ENCODE measurements at regions not wholly inside any gene's neighbourhood (a gene's known extent, or its start where the extent isn't known, plus 50 kb on each side); places are given as distances from the start of the nearest gene placed in this dataset.

DNA sequence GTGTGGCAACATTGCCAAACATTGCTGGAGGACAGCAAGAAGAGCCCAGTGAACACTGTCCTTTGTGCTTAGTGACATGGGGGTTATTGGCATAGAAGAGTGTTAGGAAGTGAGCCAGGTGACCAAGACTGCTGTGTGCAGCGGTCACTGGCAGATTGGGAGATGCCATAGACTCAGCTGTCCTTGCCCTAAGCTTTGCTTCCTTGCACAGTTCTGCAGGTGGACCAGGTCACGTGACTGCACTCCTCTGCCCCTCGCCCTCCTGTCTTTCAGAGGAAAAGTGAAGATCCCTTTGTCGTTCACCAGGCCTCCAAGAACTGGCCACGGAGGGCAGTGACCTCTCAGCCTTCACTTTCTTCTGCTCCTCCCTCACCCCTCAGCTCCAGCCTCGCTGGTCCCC is 215.6 kb upstream of the SMIM21 start:
- no peak for DNase-seq
- no peaks in the 10 kb centered on the region for H3K27me3 ChIP-seq (ENCODE audit: control insufficient read depth, insufficient read depth, low read length, poor library complexity, severe bottlenecking)
- H3K9me3 ChIP-seq (ENCODE audit: control insufficient read depth, low read length), result no peaks in the 10 kb centered on the region
- no peaks in the 10 kb centered on the region for H3K36me3 Mint-ChIP-seq (ENCODE audit: low read depth)
- H3K9me3 Mint-ChIP-seq, result peaks cover 2% of the 10 kb centered on the region
- TF ChIP-seq, protein P1, sequence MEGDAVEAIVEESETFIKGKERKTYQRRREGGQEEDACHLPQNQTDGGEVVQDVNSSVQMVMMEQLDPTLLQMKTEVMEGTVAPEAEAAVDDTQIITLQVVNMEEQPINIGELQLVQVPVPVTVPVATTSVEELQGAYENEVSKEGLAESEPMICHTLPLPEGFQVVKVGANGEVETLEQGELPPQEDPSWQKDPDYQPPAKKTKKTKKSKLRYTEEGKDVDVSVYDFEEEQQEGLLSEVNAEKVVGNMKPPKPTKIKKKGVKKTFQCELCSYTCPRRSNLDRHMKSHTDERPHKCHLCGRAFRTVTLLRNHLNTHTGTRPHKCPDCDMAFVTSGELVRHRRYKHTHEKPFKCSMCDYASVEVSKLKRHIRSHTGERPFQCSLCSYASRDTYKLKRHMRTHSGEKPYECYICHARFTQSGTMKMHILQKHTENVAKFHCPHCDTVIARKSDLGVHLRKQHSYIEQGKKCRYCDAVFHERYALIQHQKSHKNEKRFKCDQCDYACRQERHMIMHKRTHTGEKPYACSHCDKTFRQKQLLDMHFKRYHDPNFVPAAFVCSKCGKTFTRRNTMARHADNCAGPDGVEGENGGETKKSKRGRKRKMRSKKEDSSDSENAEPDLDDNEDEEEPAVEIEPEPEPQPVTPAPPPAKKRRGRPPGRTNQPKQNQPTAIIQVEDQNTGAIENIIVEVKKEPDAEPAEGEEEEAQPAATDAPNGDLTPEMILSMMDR (conservative IDR thresholded peaks at IDR 0.05), result no peak
- H3K27me3 Mint-ChIP-seq (ENCODE audit: insufficient read depth), result peaks cover 21% of the 10 kb centered on the region
- no peak overlapping the region for H3K9ac ChIP-seq (ENCODE audit: extremely low read depth, low read length, poor library complexity, severe bottlenecking)
- no peak overlapping the region for H3K27ac Mint-ChIP-seq
- no peak overlapping the region for H3K4me3 ChIP-seq (ENCODE audit: low read length)
- no peak overlapping the region for H3K4me3 Mint-ChIP-seq
- no peaks in the 10 kb centered on the region for H3K36me3 ChIP-seq (ENCODE audit: control insufficient read depth, insufficient read depth, low read length)
- peaks cover 18% of the 10 kb centered on the region for H3K4me1 Mint-ChIP-seq
- H3K27ac ChIP-seq (ENCODE audit: low read depth, low read length), result no peak overlapping the region
- 87 to 95% methylated on average over 6 of the region's 6 CpGs for WGBS, 2 experiments (ENCODE audit: insufficient coverage in 1 of 2, insufficient read length in 1 of 2)
- H3K4me1 ChIP-seq (ENCODE audit: control insufficient read depth, insufficient read depth, low read length), result no peaks in the 10 kb centered on the region

- no peak overlapping the region for H3K4me3 ChIP-seq (ENCODE audit: low read length)
- Mint-ChIP-seq H3K9me3 (no peaks in the 10 kb centered on the region), H3K27me3 (ENCODE audit: insufficient read depth) (peaks cover 36% of the 10 kb centered on the region), H3K4me1 (peaks cover 19% of the 10 kb centered on the region), H3K4me3 (no peak overlapping the region), H3K27ac (no peak overlapping the region), H3K36me3 (ENCODE audit: low read depth) (no peaks in the 10 kb centered on the region)
- TF ChIP-seq, protein P1 (conservative IDR thresholded peaks at IDR 0.05), result no peak
- no peaks in the 10 kb centered on the region for H3K4me1 ChIP-seq (ENCODE audit: control insufficient read depth, insufficient read depth, low read length)
- WGBS, 2 experiments (ENCODE audit: insufficient coverage in 1 of 2, insufficient read length in 1 of 2), result 93% methylated on average over 2 to 8 of the region's 8 CpGs
- DNase-seq, result no peak
- no peaks in the 10 kb centered on the region for H3K9me3 ChIP-seq (ENCODE audit: control insufficient read depth, low read length)
- H3K27me3 ChIP-seq (ENCODE audit: control insufficient read depth, insufficient read depth, low read length, poor library complexity, severe bottlenecking), result no peaks in the 10 kb centered on the region
- H3K36me3 ChIP-seq (ENCODE audit: control insufficient read depth, insufficient read depth, low read length), result no peaks in the 10 kb centered on the region
- H3K9ac ChIP-seq (ENCODE audit: extremely low read depth, low read length, poor library complexity, severe bottlenecking), result no peak overlapping the region
- H3K27ac ChIP-seq (ENCODE audit: low read depth, low read length), result no peak overlapping the region
Measured at GRCh38 chr18:75639472-75639831, 211.9 kb upstream of the SMIM21 start.

DNA sequence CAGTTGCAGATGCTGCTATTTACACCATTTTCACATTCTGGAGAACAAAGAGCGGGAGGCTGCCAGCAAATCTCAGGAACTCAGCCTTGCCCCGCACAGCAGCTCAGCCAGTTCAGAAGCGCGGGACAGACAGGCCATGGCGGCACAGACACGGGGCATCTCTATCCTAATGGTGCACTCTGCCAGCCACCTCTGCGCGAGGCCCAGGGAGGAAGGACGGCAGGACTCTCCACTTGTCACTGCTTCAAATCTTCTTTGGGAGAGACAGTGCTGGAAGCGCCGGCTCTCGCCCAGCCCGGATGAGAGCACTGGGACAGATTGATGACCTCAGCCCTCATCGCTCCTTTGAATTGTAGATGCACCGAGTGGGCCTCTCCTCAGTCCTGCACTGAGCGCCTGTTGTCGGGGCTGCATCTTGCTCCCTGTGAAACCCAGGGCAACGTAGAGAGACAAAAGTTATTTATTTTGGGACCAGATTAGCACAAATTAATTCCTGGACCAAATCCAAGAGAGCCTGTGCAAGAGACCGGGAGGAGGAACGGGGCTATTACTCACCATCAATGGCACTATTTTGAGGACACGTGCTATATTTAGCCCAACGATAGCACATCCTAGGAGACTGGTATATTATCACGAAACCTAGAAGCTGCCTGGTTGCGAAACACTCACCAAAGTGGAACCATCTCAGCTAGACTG is 211.4 kb upstream of the SMIM21 start:
- peak overlapping the region; percentile 95 for H3K27ac ChIP-seq (ENCODE audit: low read depth, low read length)
- peak overlapping the region; percentile 53 for H3K4me3 Mint-ChIP-seq
- no peak overlapping the region for H3K4me3 ChIP-seq (ENCODE audit: low read length)

More for the DNA sequence above, 211.4 kb upstream of the SMIM21 start:
- peaks cover 19% of the 10 kb centered on the region for H3K4me1 Mint-ChIP-seq
- H3K27me3 Mint-ChIP-seq (ENCODE audit: insufficient read depth), result peaks cover 36% of the 10 kb centered on the region
- no peaks in the 10 kb centered on the region for H3K36me3 ChIP-seq (ENCODE audit: control insufficient read depth, insufficient read depth, low read length)
- no peaks in the 10 kb centered on the region for H3K27me3 ChIP-seq (ENCODE audit: control insufficient read depth, insufficient read depth, low read length, poor library complexity, severe bottlenecking)
- H3K36me3 Mint-ChIP-seq (ENCODE audit: low read depth), result no peaks in the 10 kb centered on the region
- no peaks in the 10 kb centered on the region for H3K9me3 ChIP-seq (ENCODE audit: control insufficient read depth, low read length)
- TF ChIP-seq, protein P1 (conservative IDR thresholded peaks at IDR 0.05), result no peak
- DNase-seq, result peak; percentile 82
- no peaks in the 10 kb centered on the region for H3K9me3 Mint-ChIP-seq
- WGBS, 2 experiments (ENCODE audit: insufficient coverage in 1 of 2, insufficient read length in 1 of 2), result 34 to 44% methylated on average over 19 to 24 of the region's 24 CpGs
- peak overlapping the region; percentile 91 for H3K27ac Mint-ChIP-seq
- no peaks in the 10 kb centered on the region for H3K4me1 ChIP-seq (ENCODE audit: control insufficient read depth, insufficient read depth, low read length)
- H3K9ac ChIP-seq (ENCODE audit: extremely low read depth, low read length, poor library complexity, severe bottlenecking), result no peak overlapping the region

Data from endodermal cell (in vitro differentiated cells).